ENCODE measurements at regions not wholly inside any gene's neighbourhood (a gene's known extent, or its start where the extent isn't known, plus 50 kb on each side); places are given as distances from the start of the nearest gene placed in this dataset.

DNA sequence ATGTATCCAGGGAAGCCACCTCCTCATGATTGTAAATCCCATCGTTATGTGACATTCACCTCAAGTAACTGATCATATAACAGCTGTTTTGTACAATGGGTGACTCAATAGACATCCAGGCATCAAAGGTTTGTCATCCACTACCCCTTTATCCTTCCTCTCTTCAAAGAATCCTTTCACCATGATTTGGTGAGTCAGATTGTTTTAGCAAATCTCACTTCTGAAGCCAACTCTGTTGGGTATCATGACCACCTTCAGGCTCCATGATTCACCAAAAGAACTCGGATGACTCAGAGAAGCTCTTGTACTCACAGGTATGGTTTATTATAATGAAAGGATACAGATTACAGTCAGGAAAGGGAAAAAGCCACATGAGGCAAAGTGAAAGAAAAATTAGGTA is 132.1 kb downstream of the PWWP3B start:
- TF ChIP-seq POLR2AphosphoS5 (IDR thresholded peaks at IDR 0.05; ENCODE audit: insufficient read depth in 1 of 2, low read depth in 1 of 2) (no peak), POLR2A (IDR thresholded peaks at IDR 0.05) (no peak), CTCF (IDR thresholded peaks at IDR 0.05) (no peak)

All from vagina (tissue), 2 donors.